ENCODE measurements at regions not wholly inside any gene's neighbourhood (a gene's known extent, or its start where the extent isn't known, plus 50 kb on each side); places are given as distances from the start of the nearest gene placed in this dataset.
"Not testable (repeated sequence)": the region's sequence is repeated elsewhere in the genome, so short reads cannot be mapped to it uniquely, and the experiment has no call there.

GRCh38 chr10:48102410-48103146, 103.0 kb upstream of the FAM25C start:
- DNase-seq, result peak; percentile 1

DNA sequence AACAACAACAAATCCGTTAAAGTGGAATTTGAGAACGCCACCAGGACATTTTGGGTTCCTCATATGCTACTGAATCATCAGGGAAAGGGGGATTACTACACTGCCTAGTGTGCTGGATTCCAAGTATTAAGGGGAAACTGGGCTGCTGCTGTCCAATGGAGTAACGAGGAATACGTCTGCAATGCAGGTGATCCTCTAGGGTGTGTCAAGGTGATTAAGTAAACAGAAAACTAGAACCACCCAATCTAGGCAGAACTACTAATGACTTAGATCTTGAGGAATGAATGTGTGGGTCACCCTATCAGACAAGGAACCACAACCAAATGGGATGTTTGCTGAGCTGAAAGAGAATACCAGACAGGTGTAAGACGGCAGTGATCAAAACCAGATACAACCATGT, 99.3 kb upstream of the FAM25C start:
- not testable (repeated sequence) for DNase-seq

GRCh38 chr10:48090706-48091105, 91.1 kb upstream of the FAM25C start:
- not testable (repeated sequence) for DNase-seq

DNA sequence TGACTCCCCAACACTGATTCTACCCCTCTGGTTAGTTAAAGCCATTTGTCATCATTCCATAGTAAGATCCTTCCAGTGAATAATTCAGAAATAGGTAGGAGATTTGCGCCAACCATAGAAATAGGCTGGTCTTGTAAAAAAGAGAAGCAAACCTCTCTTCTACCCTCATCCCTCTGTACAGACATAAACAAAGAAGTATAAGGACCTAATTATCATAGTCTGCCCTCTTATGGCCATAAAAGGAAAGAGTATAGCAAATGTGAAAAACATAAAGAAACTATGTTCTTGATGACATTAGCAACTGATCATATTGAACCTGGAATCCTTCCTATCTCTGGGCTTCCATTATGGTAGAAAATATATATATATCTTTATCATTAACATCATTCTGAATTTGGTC, 88.5 kb upstream of the FAM25C start:
- DNase-seq, result not testable (repeated sequence)

DNA sequence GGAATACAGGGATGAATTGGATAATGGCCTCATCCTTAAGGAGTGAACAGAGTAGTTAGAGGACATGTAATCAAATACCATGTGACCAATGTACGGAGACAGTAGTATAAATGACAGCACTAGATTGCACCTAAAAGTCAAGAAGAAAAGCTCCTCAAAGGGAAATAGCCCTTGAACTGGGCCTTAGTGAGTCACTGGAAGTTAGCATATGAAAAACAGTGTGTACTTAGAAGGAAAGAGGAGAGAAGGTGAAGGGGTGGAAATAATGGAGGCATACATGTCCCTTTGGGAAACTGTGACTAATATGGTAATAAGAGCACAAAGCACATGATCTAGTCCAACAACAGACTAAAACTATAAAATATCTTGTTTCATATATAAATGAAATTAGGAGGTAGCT, 84.9 kb upstream of the FAM25C start:
- DNase-seq, result not testable (repeated sequence)

- DNase-seq, result not testable (repeated sequence)
Observed at GRCh38 chr10:48071228-48071627, 71.6 kb upstream of the FAM25C start.

- DNase-seq, result not testable (repeated sequence)
Observed at GRCh38 chr10:48063944-48064625, 64.5 kb upstream of the FAM25C start.

DNA sequence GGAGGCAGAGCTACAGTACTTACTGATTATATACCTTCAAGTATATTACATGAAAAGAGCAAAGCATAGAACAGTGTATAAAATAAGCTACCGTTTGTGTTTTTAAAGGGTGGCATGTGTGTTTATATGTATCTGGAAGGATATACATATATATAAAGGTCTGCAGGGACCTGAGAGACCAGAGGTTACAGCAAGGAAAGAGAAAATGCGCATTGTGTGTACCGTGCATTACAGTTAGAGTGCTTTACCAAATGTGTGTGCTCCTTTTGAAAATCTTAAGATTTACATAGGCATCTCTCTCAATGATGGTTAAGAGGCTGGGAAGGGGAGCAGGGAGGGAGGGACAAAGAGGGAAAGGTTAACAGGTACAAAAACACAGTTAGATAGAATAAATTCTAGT, 55.8 kb upstream of the FAM25C start:
- not testable (repeated sequence) for DNase-seq
